CD4-positive, alpha-beta T cell treated with Interferon alpha-2 for 1 hour (primary cell): ENCODE measurements at regions not wholly inside any gene's neighbourhood (a gene's known extent, or its start where the extent isn't known, plus 50 kb on each side); places are given as distances from the start of the nearest gene placed in this dataset.
"Not testable (repeated sequence)": the region's sequence is repeated elsewhere in the genome, so short reads cannot be mapped to it uniquely, and the experiment has no call there.

Experiments
- DNase-seq, 2 donors: peaks; one replicate each; pipeline ENCODE4 v3.0.0-alpha.2; 2020 to 2022

- DNase-seq = no peak
Measured at GRCh38 chr2:75379476-75380210, 180.3 kb upstream of the TACR1 start.

GRCh38 chr2:75375646-75376582 lies 176.6 kb upstream of the TACR1 start:
- no peak for DNase-seq

- DNase-seq = not testable (repeated sequence)
Measured at GRCh38 chr2:75374414-75374957, 175.2 kb upstream of the TACR1 start.

GRCh38 chr2:75367401-75367800 lies 168.1 kb upstream of the TACR1 start:
- no peak for DNase-seq

- no peak for DNase-seq
Measured at GRCh38 chr2:75361486-75361885, 162.2 kb upstream of the TACR1 start.

- DNase-seq = no peak
Measured at GRCh38 chr2:75360945-75361344, 161.6 kb upstream of the TACR1 start.

GRCh38 chr2:75356865-75357264 lies 157.5 kb upstream of the TACR1 start:
- DNase-seq = no peak

GRCh38 chr2:75353131-75353530 lies 153.8 kb upstream of the TACR1 start:
- no peak for DNase-seq

- DNase-seq = no peak
Measured at GRCh38 chr2:75348307-75348706, 149.0 kb upstream of the TACR1 start.

GRCh38 chr2:75344146-75344545 lies 144.8 kb upstream of the TACR1 start:
- DNase-seq = no peak

- no peak for DNase-seq
Measured at GRCh38 chr2:75342504-75343175, 143.3 kb upstream of the TACR1 start.

- DNase-seq = no peak
Measured at GRCh38 chr2:75340560-75340959, 141.2 kb upstream of the TACR1 start.

- DNase-seq = no peak
Measured at GRCh38 chr2:75338461-75338860, 139.1 kb upstream of the TACR1 start.

- DNase-seq = no peak
Measured at GRCh38 chr2:75337619-75338018, 138.3 kb upstream of the TACR1 start.

- DNase-seq = no peak
Measured at GRCh38 chr2:75337016-75337415, 137.7 kb upstream of the TACR1 start.

- DNase-seq = no peak
Measured at GRCh38 chr2:75336451-75336850, 137.1 kb upstream of the TACR1 start.

- no peak for DNase-seq
Measured at GRCh38 chr2:75334076-75334475, 134.8 kb upstream of the TACR1 start.

- DNase-seq = no peak
Measured at GRCh38 chr2:75333646-75334045, 134.3 kb upstream of the TACR1 start.

GRCh38 chr2:75328156-75328555 lies 128.8 kb upstream of the TACR1 start:
- no peak for DNase-seq

GRCh38 chr2:75327334-75327733 lies 128.0 kb upstream of the TACR1 start:
- no peak for DNase-seq

- no peak for DNase-seq
Measured at GRCh38 chr2:75326645-75327044, 127.3 kb upstream of the TACR1 start.

GRCh38 chr2:75325594-75325993 lies 126.3 kb upstream of the TACR1 start:
- no peak for DNase-seq

- no peak for DNase-seq
Measured at GRCh38 chr2:75324861-75325284, 125.6 kb upstream of the TACR1 start.
